ENCODE measurements at regions not wholly inside any gene's neighbourhood (a gene's known extent, or its start where the extent isn't known, plus 50 kb on each side); places are given as distances from the start of the nearest gene placed in this dataset.

- TF ChIP-seq CBFB (IDR thresholded peaks at IDR 0.05; ENCODE audit: low read depth) (no peak), KDM1A (IDR thresholded peaks at IDR 0.05; ENCODE audit: borderline replicate concordance) (no peak), ZBTB33 (IDR thresholded peaks at IDR 0.05) (no peak), BHLHE40 (IDR thresholded peaks at IDR 0.05; ENCODE audit: borderline replicate concordance in 1 of 2, low read depth in 2 of 2, low read length in 1 of 2) (peak; percentile 18 to 35; a peak in 1 of 4 replicates), TCF12 (IDR thresholded peaks at IDR 0.05; ENCODE audit: low read depth, low read length) (no peak), CEBPB (IDR thresholded peaks at IDR 0.05; ENCODE audit: borderline replicate concordance in 1 of 2, low read depth in 2 of 2, low read length in 2 of 2) (no peak), CTCF (IDR thresholded peaks at IDR 0.05 in 2 of 3, conservative IDR thresholded peaks at IDR 0.05 in 1 of 3; ENCODE audit: control insufficient read depth in 2 of 3, extremely low read depth in 1 of 3, insufficient read depth in 1 of 3, low read depth in 3 of 3, low read length in 3 of 3) (no peak), RAD21 (IDR thresholded peaks at IDR 0.05; ENCODE audit: insufficient read depth, low read depth, low read length) (no peak), POLR2A (IDR thresholded peaks at IDR 0.05; ENCODE audit: low read depth, low read length) (no peak), NFYB (IDR thresholded peaks at IDR 0.05; ENCODE audit: insufficient read depth, low read depth, low read length) (no peak), GABPA (IDR thresholded peaks at IDR 0.05; ENCODE audit: low read depth) (no peak)
These were observed 216.7 kb downstream of the ABHD5 start for GRCh38 chr3:43907508-43907858.
